ENCODE measurements at regions not wholly inside any gene's neighbourhood (a gene's known extent, or its start where the extent isn't known, plus 50 kb on each side); places are given as distances from the start of the nearest gene placed in this dataset.

- DNase-seq (no peak), ATAC-seq (no peak)
- Histone ChIP-seq H3K27ac (no peak overlapping the region), H3K27me3 (no peaks in the 10 kb centered on the region), H3K4me3 (no peak overlapping the region), H3K9me3 (no peaks in the 10 kb centered on the region), H3K36me3 (no peaks in the 10 kb centered on the region), H3K4me1 (no peaks in the 10 kb centered on the region)
- no peak for TF ChIP-seq CTCF (IDR thresholded peaks at IDR 0.05)
- TF ChIP-seq POLR2A (IDR thresholded peaks at IDR 0.05), result no peak
- 69% methylated on average over 3 of the region's 3 CpGs for WGBS (ENCODE audit: insufficient coverage, low coverage, low lambda C conversion rate, missing lambda C conversion rate)
- intact Hi-C loops (cut with DNase I), result no loop called here
These were observed 78.2 kb upstream of the ASCC3 start for GRCh38 chr6:100959280-100959679.

GRCh38 chr6:100962466-100962865 lies 81.3 kb upstream of the ASCC3 start:
- no peaks in the 10 kb centered on the region for H3K9me3 ChIP-seq
- no peak for ATAC-seq
- H3K4me3 ChIP-seq, result no peak overlapping the region
- no peak for DNase-seq
- H3K27ac ChIP-seq, result no peak overlapping the region
- H3K27me3 ChIP-seq, result no peaks in the 10 kb centered on the region
- WGBS (ENCODE audit: insufficient coverage, low coverage, low lambda C conversion rate, missing lambda C conversion rate), result 71% methylated on average over 1 of the region's 1 CpG
- intact Hi-C loops (cut with DNase I), result no loop called here
- H3K4me1 ChIP-seq, result no peaks in the 10 kb centered on the region
- no peak for TF ChIP-seq POLR2A (IDR thresholded peaks at IDR 0.05)
- no peak for TF ChIP-seq CTCF (IDR thresholded peaks at IDR 0.05)
- no peaks in the 10 kb centered on the region for H3K36me3 ChIP-seq

GRCh38 chr6:100965067-100965466 lies 83.9 kb upstream of the ASCC3 start:
- ATAC-seq, result no peak

GRCh38 chr6:100968949-100969348 lies 87.8 kb upstream of the ASCC3 start:
- Histone ChIP-seq H3K36me3 (no peaks in the 10 kb centered on the region), H3K27me3 (no peaks in the 10 kb centered on the region), H3K27ac (no peak overlapping the region), H3K4me1 (no peaks in the 10 kb centered on the region), H3K4me3 (no peak overlapping the region), H3K9me3 (no peaks in the 10 kb centered on the region)
- DNase-seq (no peak), ATAC-seq (no peak)
- intact Hi-C loops (cut with DNase I), result no loop called here
- no CpG with 5 or more reads among the region's 6 CpGs for WGBS (ENCODE audit: insufficient coverage, low coverage, low lambda C conversion rate, missing lambda C conversion rate)
- TF ChIP-seq POLR2A (IDR thresholded peaks at IDR 0.05), result no peak
- no peak for TF ChIP-seq CTCF (IDR thresholded peaks at IDR 0.05)

More at GRCh38 chr6:100965067-100965466, 83.9 kb upstream of the ASCC3 start:
- H3K27me3 ChIP-seq, result no peaks in the 10 kb centered on the region
- H3K27ac ChIP-seq, result no peak overlapping the region
- no peaks in the 10 kb centered on the region for H3K4me1 ChIP-seq
- no peaks in the 10 kb centered on the region for H3K9me3 ChIP-seq
- no peaks in the 10 kb centered on the region for H3K36me3 ChIP-seq
- no peak for DNase-seq
- no peak overlapping the region for H3K4me3 ChIP-seq
- intact Hi-C loops (cut with DNase I), result no loop called here
- TF ChIP-seq CTCF (IDR thresholded peaks at IDR 0.05) (no peak), POLR2A (IDR thresholded peaks at IDR 0.05) (no peak)

- Histone ChIP-seq H3K36me3 (no peaks in the 10 kb centered on the region), H3K27me3 (no peaks in the 10 kb centered on the region), H3K4me3 (no peak overlapping the region), H3K27ac (no peak overlapping the region), H3K9me3 (no peaks in the 10 kb centered on the region), H3K4me1 (no peaks in the 10 kb centered on the region)
- no peak for ATAC-seq
- WGBS (ENCODE audit: insufficient coverage, low coverage, low lambda C conversion rate, missing lambda C conversion rate), result 77% methylated on average over 4 of the region's 4 CpGs
- no peak for DNase-seq
- intact Hi-C loops (cut with DNase I), result no loop called here
- no peak for TF ChIP-seq CTCF (IDR thresholded peaks at IDR 0.05)
- no peak for TF ChIP-seq POLR2A (IDR thresholded peaks at IDR 0.05)
These were observed 98.1 kb upstream of the ASCC3 start for GRCh38 chr6:100979267-100979666.

Data from right lobe of liver (tissue), 6 donors.